ENCODE measurements at regions not wholly inside any gene's neighbourhood (a gene's known extent, or its start where the extent isn't known, plus 50 kb on each side); places are given as distances from the start of the nearest gene placed in this dataset.

DNA sequence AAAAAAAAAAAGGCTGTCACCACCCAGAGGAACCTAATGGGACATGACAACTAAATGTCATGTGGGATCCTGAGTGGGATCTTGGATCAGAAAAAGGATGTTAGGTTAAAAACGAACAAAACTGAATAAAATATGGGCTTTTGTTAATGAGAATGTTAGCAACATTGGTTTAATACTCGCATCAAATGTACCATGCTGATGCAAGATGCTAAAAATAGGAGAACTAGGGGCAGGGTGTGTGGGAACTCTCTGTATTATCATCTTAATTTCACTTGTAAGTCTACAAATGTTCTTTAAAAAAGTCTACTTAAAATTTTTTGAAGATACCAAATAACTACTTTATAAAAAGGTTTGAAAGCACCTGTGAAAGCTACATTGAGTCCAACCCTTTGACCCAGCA, 88.8 kb upstream of the PRR5 start:
- no peaks in the 10 kb centered on the region for H3K36me3 Mint-ChIP-seq (ENCODE audit: low read depth, unreplicated experiment)
- Histone ChIP-seq H3K4me2 (ENCODE audit: low read length) (no peak overlapping the region), H3K4me1 (ENCODE audit: insufficient read depth, low read length) (no peaks in the 10 kb centered on the region), H3K27me3 (ENCODE audit: insufficient read depth, low read length) (no peaks in the 10 kb centered on the region), H3K36me3 (ENCODE audit: insufficient read depth, low read length) (no peaks in the 10 kb centered on the region), H3K79me2 (ENCODE audit: insufficient read depth, low read length) (no peaks in the 10 kb centered on the region), H3K4me3 (ENCODE audit: insufficient read depth, low read depth, low read length) (no peak overlapping the region), H3K9me3 (ENCODE audit: insufficient read depth, low read depth, low read length) (peaks cover 27% of the 10 kb centered on the region), H2AFZ (ENCODE audit: low read depth, low read length) (no peak overlapping the region), H4K20me1 (ENCODE audit: insufficient read depth, low read length) (no peaks in the 10 kb centered on the region), H3K27ac (ENCODE audit: low read depth, low read length) (no peak overlapping the region), H3K9ac (ENCODE audit: low read length) (no peak overlapping the region)
- no peak overlapping the region for H3K27ac Mint-ChIP-seq (ENCODE audit: unreplicated experiment)
- no peak overlapping the region for H3K4me3 Mint-ChIP-seq (ENCODE audit: unreplicated experiment)
- FAIRE-seq (no peak), DNase-seq (ENCODE audit: low read depth) (no peak)
- H3K4me1 Mint-ChIP-seq (ENCODE audit: low read depth, unreplicated experiment), result no peaks in the 10 kb centered on the region
- no peak for TF ChIP-seq CTCF (IDR thresholded peaks at IDR 0.05; ENCODE audit: insufficient read depth, low read depth, low read length)
- TF ChIP-seq EZH2 (IDR thresholded peaks at IDR 0.05; ENCODE audit: insufficient read depth, low read length), result no peak
- peaks cover 8% of the 10 kb centered on the region for H3K27me3 Mint-ChIP-seq (ENCODE audit: low read depth, unreplicated experiment)
- H3K9me3 Mint-ChIP-seq (ENCODE audit: unreplicated experiment), result peaks cover 39% of the 10 kb centered on the region

DNA sequence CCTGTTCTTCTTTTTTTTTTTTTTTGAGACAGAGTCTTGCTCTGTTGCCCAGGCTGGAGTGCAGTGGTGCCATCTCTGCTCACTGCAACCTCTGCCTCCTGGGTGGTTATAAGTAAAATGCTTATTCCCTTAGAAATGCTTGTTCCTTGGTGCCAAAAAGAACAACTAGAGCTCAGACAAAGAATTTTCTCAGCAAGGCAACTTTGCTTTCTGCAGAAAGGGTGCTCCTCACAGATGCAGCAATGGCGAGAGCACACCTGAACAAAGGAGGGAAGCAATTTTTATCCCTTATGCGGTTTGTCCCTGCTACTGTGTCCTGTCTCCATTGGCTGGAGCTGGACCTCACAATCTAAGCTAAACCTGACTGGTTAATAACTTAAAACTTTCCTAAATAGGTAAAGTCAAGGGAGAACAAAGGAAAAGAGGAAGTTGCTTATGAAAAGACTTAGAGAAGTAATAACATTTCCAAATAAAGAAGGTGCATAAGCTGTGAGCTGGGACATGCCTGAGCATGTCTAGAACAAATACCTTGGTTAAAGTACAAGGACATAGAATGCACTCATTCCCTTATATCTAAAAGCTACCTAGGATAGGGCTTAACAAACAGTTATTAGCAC, 90.0 kb upstream of the PRR5 start:
- Mint-ChIP-seq H3K27ac (ENCODE audit: unreplicated experiment) (no peak overlapping the region), H3K4me3 (ENCODE audit: unreplicated experiment) (no peak overlapping the region), H3K36me3 (ENCODE audit: low read depth, unreplicated experiment) (no peaks in the 10 kb centered on the region), H3K27me3 (ENCODE audit: low read depth, unreplicated experiment) (peaks cover 15% of the 10 kb centered on the region), H3K4me1 (ENCODE audit: low read depth, unreplicated experiment) (no peaks in the 10 kb centered on the region), H3K9me3 (ENCODE audit: unreplicated experiment) (peaks cover 39% of the 10 kb centered on the region)
- H3K4me1 ChIP-seq (ENCODE audit: insufficient read depth, low read length), result no peaks in the 10 kb centered on the region
- H3K9ac ChIP-seq (ENCODE audit: low read length), result no peak overlapping the region
- DNase-seq (ENCODE audit: low read depth) (no peak), FAIRE-seq (no peak)
- no peak overlapping the region for H3K4me2 ChIP-seq (ENCODE audit: low read length)
- H2AFZ ChIP-seq (ENCODE audit: low read depth, low read length), result no peak overlapping the region
- no peak overlapping the region for H3K27ac ChIP-seq (ENCODE audit: low read depth, low read length)
- TF ChIP-seq CTCF (IDR thresholded peaks at IDR 0.05; ENCODE audit: insufficient read depth, low read depth, low read length) (no peak), EZH2 (IDR thresholded peaks at IDR 0.05; ENCODE audit: insufficient read depth, low read length) (no peak)
- H3K79me2 ChIP-seq (ENCODE audit: insufficient read depth, low read length), result no peaks in the 10 kb centered on the region
- H3K9me3 ChIP-seq (ENCODE audit: insufficient read depth, low read depth, low read length), result peaks cover 23% of the 10 kb centered on the region
- H4K20me1 ChIP-seq (ENCODE audit: insufficient read depth, low read length), result no peaks in the 10 kb centered on the region
- no peak overlapping the region for H3K4me3 ChIP-seq (ENCODE audit: insufficient read depth, low read depth, low read length)
- no peaks in the 10 kb centered on the region for H3K36me3 ChIP-seq (ENCODE audit: insufficient read depth, low read length)
- no peaks in the 10 kb centered on the region for H3K27me3 ChIP-seq (ENCODE audit: insufficient read depth, low read length)

DNA sequence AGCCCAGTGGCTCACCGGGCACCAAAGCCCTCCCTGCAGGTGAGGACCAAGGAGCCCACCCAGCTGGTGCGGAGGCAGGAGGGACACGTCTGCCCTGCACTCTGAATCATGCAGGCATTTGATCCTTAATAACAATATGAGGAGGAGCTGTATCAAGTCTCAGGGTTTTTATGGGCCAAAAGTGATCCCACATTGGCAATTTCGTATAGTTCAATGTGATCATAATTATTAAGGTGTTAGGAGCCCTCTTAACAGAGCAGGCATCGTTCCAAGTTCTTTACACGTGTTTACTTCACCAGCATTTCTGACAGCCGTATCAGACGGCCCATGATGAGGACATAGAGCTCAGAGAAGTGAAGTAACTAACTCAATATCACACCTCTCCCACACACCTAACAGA, 91.9 kb upstream of the PRR5 start:
- Histone ChIP-seq H3K4me1 (ENCODE audit: insufficient read depth, low read length) (no peaks in the 10 kb centered on the region), H3K36me3 (ENCODE audit: insufficient read depth, low read length) (no peaks in the 10 kb centered on the region), H4K20me1 (ENCODE audit: insufficient read depth, low read length) (no peaks in the 10 kb centered on the region), H3K9ac (ENCODE audit: low read length) (no peak overlapping the region), H3K4me2 (ENCODE audit: low read length) (no peak overlapping the region), H3K4me3 (ENCODE audit: insufficient read depth, low read depth, low read length) (no peak overlapping the region), H3K9me3 (ENCODE audit: insufficient read depth, low read depth, low read length) (peaks cover 22% of the 10 kb centered on the region), H3K79me2 (ENCODE audit: insufficient read depth, low read length) (no peaks in the 10 kb centered on the region), H3K27ac (ENCODE audit: low read depth, low read length) (no peak overlapping the region), H3K27me3 (ENCODE audit: insufficient read depth, low read length) (peaks cover 14% of the 10 kb centered on the region), H2AFZ (ENCODE audit: low read depth, low read length) (no peak overlapping the region)
- Mint-ChIP-seq H3K36me3 (ENCODE audit: low read depth, unreplicated experiment) (no peaks in the 10 kb centered on the region), H3K4me3 (ENCODE audit: unreplicated experiment) (no peak overlapping the region), H3K27me3 (ENCODE audit: low read depth, unreplicated experiment) (peaks cover 29% of the 10 kb centered on the region), H3K27ac (ENCODE audit: unreplicated experiment) (no peak overlapping the region), H3K9me3 (ENCODE audit: unreplicated experiment) (peaks cover 39% of the 10 kb centered on the region), H3K4me1 (ENCODE audit: low read depth, unreplicated experiment) (no peaks in the 10 kb centered on the region)
- FAIRE-seq (no peak), DNase-seq (ENCODE audit: low read depth) (no peak)
- TF ChIP-seq CTCF (IDR thresholded peaks at IDR 0.05; ENCODE audit: insufficient read depth, low read depth, low read length) (no peak), EZH2 (IDR thresholded peaks at IDR 0.05; ENCODE audit: insufficient read depth, low read length) (no peak)

Measured in astrocyte (in vitro differentiated cells and primary cell).